WTC11 (cell line): ENCODE measurements at regions not wholly inside any gene's neighbourhood (a gene's known extent, or its start where the extent isn't known, plus 50 kb on each side); places are given as distances from the start of the nearest gene placed in this dataset.

Experiments used
- ATAC-seq: fragments of 200-7000 bp; cut with Tn5 transposase; 2 replicates; pipeline ENCODE4 v1.10.0; 2021; ENCODE audit warnings: mild to moderate bottlenecking, moderate library complexity
- CTCF ChIA-PET: fragments of 300-600 bp; sonication (Branson Sonifier 250); formaldehyde crosslinking; loops from one replicate; lab custom pipeline; 2021; ENCODE audit warnings: antibody characterized with exemption; lab: Charles Lee
- POLR2A ChIA-PET: fragments of 350-600 bp; sonication (Branson Sonifier 250); formaldehyde crosslinking; loops from one replicate; lab custom pipeline; 2021; ENCODE audit warnings: antibody characterized with exemption; lab: Charles Lee
- DNase-seq: peaks from one replicate; pipeline ENCODE4 v3.0.0; 2021; ENCODE audit warnings: low spot score
- H3K27ac Mint-ChIP-seq: 2 replicates; pipeline ENCODE4 v1.8.0; 2021; ENCODE audit warnings: mixed read lengths
- H3K27me3 Mint-ChIP-seq: 2 replicates; pipeline ENCODE4 v1.8.0; 2021; ENCODE audit warnings: low read depth, mild to moderate bottlenecking, moderate library complexity, mixed read lengths
- H3K36me3 Mint-ChIP-seq: 2 replicates; pipeline ENCODE4 v1.8.0; 2021; ENCODE audit warnings: mixed read lengths
- H3K4me1 Mint-ChIP-seq: 2 replicates; pipeline ENCODE4 v1.8.0; 2022; ENCODE audit warnings: mixed read lengths
- H3K4me3 Mint-ChIP-seq: 2 replicates; pipeline ENCODE4 v1.8.0; 2021; ENCODE audit warnings: mild to moderate bottlenecking, moderate library complexity, mixed read lengths
- H3K9me3 Mint-ChIP-seq: 2 replicates; pipeline ENCODE4 v1.8.0; 2021; ENCODE audit warnings: mixed read lengths
- CREB1 ChIP-seq: sonication (generic); formaldehyde crosslinking; IDR thresholded peaks from 2 replicates; pipeline ENCODE4 v1.8.0; 2023; ENCODE audit warnings: mild to moderate bottlenecking, missing genetic modification reagents
- ELF4 ChIP-seq: sonication (generic); formaldehyde crosslinking; IDR thresholded peaks from 2 replicates; pipeline ENCODE4 v1.8.1; 2022; ENCODE audit warnings: low read depth, mild to moderate bottlenecking, moderate library complexity, missing genetic modification reagents
- GABPB1 ChIP-seq: sonication (generic); formaldehyde crosslinking; IDR thresholded peaks from 2 replicates; pipeline ENCODE4 v1.8.1; 2023; ENCODE audit warnings: mild to moderate bottlenecking, missing genetic modification reagents
- GRHL2 ChIP-seq: fragments of 250-450 bp; sonication (Bioruptor Pico); IDR thresholded peaks from 2 replicates; pipeline ENCODE4 v1.8.0; 2022; ENCODE audit warnings: mild to moderate bottlenecking, moderate library complexity; ENCODE audit not compliant: insufficient replicate concordance, severe bottlenecking
- GTF2I ChIP-seq: fragments of 250-450 bp; sonication (Bioruptor Pico); conservative IDR thresholded peaks from 2 replicates; pipeline ENCODE4 v1.4.0; 2021; ENCODE audit warnings: mild to moderate bottlenecking
- HMGA2 ChIP-seq: fragments of 250-450 bp; sonication (Bioruptor Pico); IDR thresholded peaks from 2 replicates; pipeline ENCODE4 v1.4.0; 2021; ENCODE audit warnings: mild to moderate bottlenecking, moderate library complexity
- JAZF1 ChIP-seq: fragments of 250-450 bp; sonication (Bioruptor Pico); IDR thresholded peaks from 2 replicates; pipeline ENCODE4 v1.9.0; 2021; ENCODE audit warnings: moderate library complexity, mild to moderate bottlenecking, inconsistent platforms
- KAT7 ChIP-seq: sonication (generic); formaldehyde crosslinking; IDR thresholded peaks from 2 replicates; pipeline ENCODE4 v1.8.1; 2023; ENCODE audit warnings: missing genetic modification reagents, mild to moderate bottlenecking, borderline replicate concordance
- MYBL2 ChIP-seq: sonication (generic); formaldehyde crosslinking; IDR thresholded peaks from 2 replicates; pipeline ENCODE4 v1.8.1; 2023; ENCODE audit warnings: mild to moderate bottlenecking, moderate library complexity, missing genetic modification reagents
- NFE2L1 ChIP-seq: sonication (generic); formaldehyde crosslinking; IDR thresholded peaks from 2 replicates; pipeline ENCODE4 v1.8.1; 2023; ENCODE audit warnings: missing genetic modification reagents
- TCF7 ChIP-seq: sonication (generic); formaldehyde crosslinking; IDR thresholded peaks from 2 replicates; pipeline ENCODE4 v1.8.0; 2022; ENCODE audit warnings: mild to moderate bottlenecking, low read depth, missing genetic modification reagents, moderate library complexity
- ZNF263 ChIP-seq: sonication (generic); formaldehyde crosslinking; IDR thresholded peaks from 2 replicates; pipeline ENCODE4 v1.8.1; 2022; ENCODE audit warnings: low read depth, mild to moderate bottlenecking, moderate library complexity, missing genetic modification reagents
- ZNF416 ChIP-seq: fragments of 250-450 bp; sonication (Bioruptor Pico); IDR thresholded peaks from 2 replicates; pipeline ENCODE4 v1.9.0; 2021; ENCODE audit warnings: mild to moderate bottlenecking, inconsistent platforms
- TF ChIP-seq, protein P1 (sequence below): fragments of 250-450 bp; sonication (Bioruptor Pico); IDR thresholded peaks from 2 replicates; pipeline ENCODE4 v1.9.0; 2021; ENCODE audit warnings: mild to moderate bottlenecking
- TF ChIP-seq, protein P2 (sequence below): sonication (generic); formaldehyde crosslinking; IDR thresholded peaks from 2 replicates; pipeline ENCODE4 v1.8.1; 2023; ENCODE audit warnings: mild to moderate bottlenecking, moderate library complexity, missing genetic modification reagents
- TF ChIP-seq, protein P3 (sequence below): fragments of 250-450 bp; sonication (Bioruptor Pico); IDR thresholded peaks from 2 replicates; pipeline ENCODE4 v1.9.0; 2021; ENCODE audit warnings: mild to moderate bottlenecking, borderline replicate concordance
- TF ChIP-seq, protein P4 (sequence below): sonication (generic); formaldehyde crosslinking; IDR thresholded peaks from 2 replicates; pipeline ENCODE4 v1.8.1; 2022; ENCODE audit warnings: missing genetic modification reagents, borderline replicate concordance
- TF ChIP-seq, protein P5 (sequence below): sonication (generic); formaldehyde crosslinking; IDR thresholded peaks from 2 replicates; pipeline ENCODE4 v1.8.0; 2023; ENCODE audit warnings: missing genetic modification reagents
- TF ChIP-seq, protein P6 (sequence below): fragments of 200-600 bp; IDR thresholded peaks from 2 replicates; pipeline ENCODE4 v1.8.0; 2022; ENCODE audit warnings: antibody characterized with exemption

DNA sequence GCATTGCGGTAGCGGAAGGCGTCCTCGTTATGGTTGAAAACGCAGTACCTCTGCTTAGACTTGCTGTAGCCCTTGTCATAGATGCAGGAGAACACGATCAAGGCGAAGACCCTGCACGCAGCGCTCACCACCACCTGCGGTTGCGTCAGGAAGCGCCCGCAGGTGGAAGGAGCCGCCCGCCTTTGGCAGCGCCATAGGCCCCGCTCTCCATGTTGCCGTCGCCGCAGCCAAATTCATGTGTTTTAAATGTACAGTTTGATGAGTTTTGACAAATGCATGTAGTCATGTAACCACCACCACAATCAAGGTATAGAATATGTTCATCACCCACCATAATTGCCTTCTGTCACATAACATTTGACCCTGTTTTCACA lies 84.9 kb upstream of the CEP78 start:
- no peak overlapping the region for H3K4me3 Mint-ChIP-seq
- H3K27me3 Mint-ChIP-seq, result no peaks in the 10 kb centered on the region
- no peaks in the 10 kb centered on the region for H3K9me3 Mint-ChIP-seq
- TF ChIP-seq GABPB1 (CRISPR knock-in tag) (no peak), TCF7 (CRISPR knock-in tag) (no peak), HMGA2 (no peak), CREB1 (CRISPR knock-in tag) (no peak), ZNF263 (CRISPR knock-in tag) (no peak), GTF2I (no peak), NFE2L1 (CRISPR knock-in tag) (no peak), JAZF1 (no peak), ZNF416 (CRISPR knock-in tag) (no peak), KAT7 (CRISPR knock-in tag) (no peak), GRHL2 (CRISPR knock-in tag) (no peak), MYBL2 (CRISPR knock-in tag) (no peak), ELF4 (CRISPR knock-in tag) (no peak)
- TF ChIP-seq, protein P1, sequence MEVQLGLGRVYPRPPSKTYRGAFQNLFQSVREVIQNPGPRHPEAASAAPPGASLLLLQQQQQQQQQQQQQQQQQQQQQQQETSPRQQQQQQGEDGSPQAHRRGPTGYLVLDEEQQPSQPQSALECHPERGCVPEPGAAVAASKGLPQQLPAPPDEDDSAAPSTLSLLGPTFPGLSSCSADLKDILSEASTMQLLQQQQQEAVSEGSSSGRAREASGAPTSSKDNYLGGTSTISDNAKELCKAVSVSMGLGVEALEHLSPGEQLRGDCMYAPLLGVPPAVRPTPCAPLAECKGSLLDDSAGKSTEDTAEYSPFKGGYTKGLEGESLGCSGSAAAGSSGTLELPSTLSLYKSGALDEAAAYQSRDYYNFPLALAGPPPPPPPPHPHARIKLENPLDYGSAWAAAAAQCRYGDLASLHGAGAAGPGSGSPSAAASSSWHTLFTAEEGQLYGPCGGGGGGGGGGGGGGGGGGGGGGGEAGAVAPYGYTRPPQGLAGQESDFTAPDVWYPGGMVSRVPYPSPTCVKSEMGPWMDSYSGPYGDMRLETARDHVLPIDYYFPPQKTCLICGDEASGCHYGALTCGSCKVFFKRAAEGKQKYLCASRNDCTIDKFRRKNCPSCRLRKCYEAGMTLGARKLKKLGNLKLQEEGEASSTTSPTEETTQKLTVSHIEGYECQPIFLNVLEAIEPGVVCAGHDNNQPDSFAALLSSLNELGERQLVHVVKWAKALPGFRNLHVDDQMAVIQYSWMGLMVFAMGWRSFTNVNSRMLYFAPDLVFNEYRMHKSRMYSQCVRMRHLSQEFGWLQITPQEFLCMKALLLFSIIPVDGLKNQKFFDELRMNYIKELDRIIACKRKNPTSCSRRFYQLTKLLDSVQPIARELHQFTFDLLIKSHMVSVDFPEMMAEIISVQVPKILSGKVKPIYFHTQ (CRISPR knock-in tag), result no peak
- TF ChIP-seq, protein P2, sequence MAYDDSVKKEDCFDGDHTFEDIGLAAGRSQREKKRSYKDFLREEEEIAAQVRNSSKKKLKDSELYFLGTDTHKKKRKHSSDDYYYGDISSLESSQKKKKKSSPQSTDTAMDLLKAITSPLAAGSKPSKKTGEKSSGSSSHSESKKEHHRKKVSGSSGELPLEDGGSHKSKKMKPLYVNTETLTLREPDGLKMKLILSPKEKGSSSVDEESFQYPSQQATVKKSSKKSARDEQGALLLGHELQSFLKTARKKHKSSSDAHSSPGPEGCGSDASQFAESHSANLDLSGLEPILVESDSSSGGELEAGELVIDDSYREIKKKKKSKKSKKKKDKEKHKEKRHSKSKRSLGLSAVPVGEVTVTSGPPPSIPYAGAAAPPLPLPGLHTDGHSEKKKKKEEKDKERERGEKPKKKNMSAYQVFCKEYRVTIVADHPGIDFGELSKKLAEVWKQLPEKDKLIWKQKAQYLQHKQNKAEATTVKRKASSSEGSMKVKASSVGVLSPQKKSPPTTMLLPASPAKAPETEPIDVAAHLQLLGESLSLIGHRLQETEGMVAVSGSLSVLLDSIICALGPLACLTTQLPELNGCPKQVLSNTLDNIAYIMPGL (CRISPR knock-in tag), result no peak
- TF ChIP-seq, protein P3, sequence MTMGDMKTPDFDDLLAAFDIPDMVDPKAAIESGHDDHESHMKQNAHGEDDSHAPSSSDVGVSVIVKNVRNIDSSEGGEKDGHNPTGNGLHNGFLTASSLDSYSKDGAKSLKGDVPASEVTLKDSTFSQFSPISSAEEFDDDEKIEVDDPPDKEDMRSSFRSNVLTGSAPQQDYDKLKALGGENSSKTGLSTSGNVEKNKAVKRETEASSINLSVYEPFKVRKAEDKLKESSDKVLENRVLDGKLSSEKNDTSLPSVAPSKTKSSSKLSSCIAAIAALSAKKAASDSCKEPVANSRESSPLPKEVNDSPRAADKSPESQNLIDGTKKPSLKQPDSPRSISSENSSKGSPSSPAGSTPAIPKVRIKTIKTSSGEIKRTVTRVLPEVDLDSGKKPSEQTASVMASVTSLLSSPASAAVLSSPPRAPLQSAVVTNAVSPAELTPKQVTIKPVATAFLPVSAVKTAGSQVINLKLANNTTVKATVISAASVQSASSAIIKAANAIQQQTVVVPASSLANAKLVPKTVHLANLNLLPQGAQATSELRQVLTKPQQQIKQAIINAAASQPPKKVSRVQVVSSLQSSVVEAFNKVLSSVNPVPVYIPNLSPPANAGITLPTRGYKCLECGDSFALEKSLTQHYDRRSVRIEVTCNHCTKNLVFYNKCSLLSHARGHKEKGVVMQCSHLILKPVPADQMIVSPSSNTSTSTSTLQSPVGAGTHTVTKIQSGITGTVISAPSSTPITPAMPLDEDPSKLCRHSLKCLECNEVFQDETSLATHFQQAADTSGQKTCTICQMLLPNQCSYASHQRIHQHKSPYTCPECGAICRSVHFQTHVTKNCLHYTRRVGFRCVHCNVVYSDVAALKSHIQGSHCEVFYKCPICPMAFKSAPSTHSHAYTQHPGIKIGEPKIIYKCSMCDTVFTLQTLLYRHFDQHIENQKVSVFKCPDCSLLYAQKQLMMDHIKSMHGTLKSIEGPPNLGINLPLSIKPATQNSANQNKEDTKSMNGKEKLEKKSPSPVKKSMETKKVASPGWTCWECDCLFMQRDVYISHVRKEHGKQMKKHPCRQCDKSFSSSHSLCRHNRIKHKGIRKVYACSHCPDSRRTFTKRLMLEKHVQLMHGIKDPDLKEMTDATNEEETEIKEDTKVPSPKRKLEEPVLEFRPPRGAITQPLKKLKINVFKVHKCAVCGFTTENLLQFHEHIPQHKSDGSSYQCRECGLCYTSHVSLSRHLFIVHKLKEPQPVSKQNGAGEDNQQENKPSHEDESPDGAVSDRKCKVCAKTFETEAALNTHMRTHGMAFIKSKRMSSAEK (CRISPR knock-in tag), result no peak
- TF ChIP-seq, protein P4, sequence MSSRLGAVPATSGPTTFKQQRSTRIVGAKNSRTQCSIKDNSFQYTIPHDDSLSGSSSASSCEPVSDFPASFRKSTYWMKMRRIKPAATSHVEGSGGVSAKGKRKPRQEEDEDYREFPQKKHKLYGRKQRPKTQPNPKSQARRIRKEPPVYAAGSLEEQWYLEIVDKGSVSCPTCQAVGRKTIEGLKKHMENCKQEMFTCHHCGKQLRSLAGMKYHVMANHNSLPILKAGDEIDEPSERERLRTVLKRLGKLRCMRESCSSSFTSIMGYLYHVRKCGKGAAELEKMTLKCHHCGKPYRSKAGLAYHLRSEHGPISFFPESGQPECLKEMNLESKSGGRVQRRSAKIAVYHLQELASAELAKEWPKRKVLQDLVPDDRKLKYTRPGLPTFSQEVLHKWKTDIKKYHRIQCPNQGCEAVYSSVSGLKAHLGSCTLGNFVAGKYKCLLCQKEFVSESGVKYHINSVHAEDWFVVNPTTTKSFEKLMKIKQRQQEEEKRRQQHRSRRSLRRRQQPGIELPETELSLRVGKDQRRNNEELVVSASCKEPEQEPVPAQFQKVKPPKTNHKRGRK (CRISPR knock-in tag), result no peak
- TF ChIP-seq, protein P5, sequence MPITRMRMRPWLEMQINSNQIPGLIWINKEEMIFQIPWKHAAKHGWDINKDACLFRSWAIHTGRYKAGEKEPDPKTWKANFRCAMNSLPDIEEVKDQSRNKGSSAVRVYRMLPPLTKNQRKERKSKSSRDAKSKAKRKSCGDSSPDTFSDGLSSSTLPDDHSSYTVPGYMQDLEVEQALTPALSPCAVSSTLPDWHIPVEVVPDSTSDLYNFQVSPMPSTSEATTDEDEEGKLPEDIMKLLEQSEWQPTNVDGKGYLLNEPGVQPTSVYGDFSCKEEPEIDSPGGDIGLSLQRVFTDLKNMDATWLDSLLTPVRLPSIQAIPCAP (CRISPR knock-in tag), result no peak
- TF ChIP-seq, protein P6, sequence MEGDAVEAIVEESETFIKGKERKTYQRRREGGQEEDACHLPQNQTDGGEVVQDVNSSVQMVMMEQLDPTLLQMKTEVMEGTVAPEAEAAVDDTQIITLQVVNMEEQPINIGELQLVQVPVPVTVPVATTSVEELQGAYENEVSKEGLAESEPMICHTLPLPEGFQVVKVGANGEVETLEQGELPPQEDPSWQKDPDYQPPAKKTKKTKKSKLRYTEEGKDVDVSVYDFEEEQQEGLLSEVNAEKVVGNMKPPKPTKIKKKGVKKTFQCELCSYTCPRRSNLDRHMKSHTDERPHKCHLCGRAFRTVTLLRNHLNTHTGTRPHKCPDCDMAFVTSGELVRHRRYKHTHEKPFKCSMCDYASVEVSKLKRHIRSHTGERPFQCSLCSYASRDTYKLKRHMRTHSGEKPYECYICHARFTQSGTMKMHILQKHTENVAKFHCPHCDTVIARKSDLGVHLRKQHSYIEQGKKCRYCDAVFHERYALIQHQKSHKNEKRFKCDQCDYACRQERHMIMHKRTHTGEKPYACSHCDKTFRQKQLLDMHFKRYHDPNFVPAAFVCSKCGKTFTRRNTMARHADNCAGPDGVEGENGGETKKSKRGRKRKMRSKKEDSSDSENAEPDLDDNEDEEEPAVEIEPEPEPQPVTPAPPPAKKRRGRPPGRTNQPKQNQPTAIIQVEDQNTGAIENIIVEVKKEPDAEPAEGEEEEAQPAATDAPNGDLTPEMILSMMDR, result no peak
- TF ChIP-seq, all 79 proteins: peak for 0
- ATAC-seq (no peak), DNase-seq (no peak)
- ChIA-PET POLR2A (no interaction called here), CTCF (no interaction called here)
- Mint-ChIP-seq H3K36me3 (no peaks in the 10 kb centered on the region), H3K27ac (no peak overlapping the region), H3K4me1 (peaks cover 2% of the 10 kb centered on the region; the same call in 1 of the 2 replicates)
